HL-60 (cell line): ENCODE measurements at regions not wholly inside any gene's neighbourhood (a gene's known extent, or its start where the extent isn't known, plus 50 kb on each side); places are given as distances from the start of the nearest gene placed in this dataset.

Experiments used
- DNase-seq, 2 experiments: peaks; one replicate each; pipeline ENCODE4 v3.0.0-alpha.2; 2010 to 2020; ENCODE audit warnings: low read depth in 1 of 2, low spot score in 1 of 2
- H3K27ac ChIP-seq: fragments of 250-450 bp; sonication (Bioruptor Pico); replicated peaks from 2 replicates; pipeline ENCODE4 v1.5.1; 2020; ENCODE audit warnings: mild to moderate bottlenecking, moderate library complexity
- H3K27me3 ChIP-seq: fragments of 250-450 bp; sonication (Bioruptor Pico); 2 replicates; pipeline ENCODE4 v1.5.1; 2021; ENCODE audit warnings: mild to moderate bottlenecking, moderate library complexity; ENCODE audit not compliant: insufficient read depth, poor library complexity, severe bottlenecking
- H3K4me3 ChIP-seq: replicated peaks from 2 replicates; pipeline ENCODE4 v1.5.1; 2011; ENCODE audit warnings: mild to moderate bottlenecking, control low read depth, low read length; ENCODE audit not compliant: insufficient read depth
- GABPA ChIP-seq: IDR thresholded peaks from 2 replicates; pipeline ENCODE4 v1.6.1; 2012; ENCODE audit warnings: low read depth
- POLR2AphosphoS5 ChIP-seq: IDR thresholded peaks from 2 replicates; pipeline ENCODE4 v1.6.1; 2012; ENCODE audit warnings: low read depth
- SPI1 ChIP-seq: IDR thresholded peaks from 2 replicates; pipeline ENCODE4 v1.6.1; 2012; ENCODE audit warnings: low read depth, mild to moderate bottlenecking, borderline replicate concordance
- TF ChIP-seq, protein P1 (sequence below): IDR thresholded peaks from 2 replicates; pipeline ENCODE4 v1.6.1; 2012; ENCODE audit warnings: low read depth; ENCODE audit not compliant: insufficient replicate concordance
- TF ChIP-seq, protein P2 (sequence below): IDR thresholded peaks from one replicate; pipeline ENCODE4 v1.5.1; 2011; ENCODE audit warnings: low read length, control low read depth, inconsistent platforms; ENCODE audit not compliant: insufficient read depth

DNA sequence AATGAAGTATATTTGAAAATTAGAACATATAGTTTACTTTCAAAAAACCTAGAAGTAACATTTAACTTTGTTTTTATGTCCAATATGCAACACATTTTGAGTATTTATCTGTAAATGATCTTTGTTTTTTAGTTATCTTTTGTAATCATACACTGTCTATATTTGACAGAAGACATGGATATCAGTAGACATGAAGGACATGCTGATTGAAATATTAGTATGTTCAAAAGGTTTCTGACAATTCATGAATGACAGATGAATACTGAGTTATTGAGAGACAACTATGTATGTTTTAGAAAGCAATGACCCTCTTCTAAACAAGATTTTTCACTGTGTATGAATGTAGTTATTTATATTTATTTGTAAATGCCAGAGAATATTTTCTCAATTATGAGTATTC is 215.6 kb upstream of the TMEFF2 start:
- Histone ChIP-seq H3K27ac (no peak overlapping the region), H3K4me3 (no peak overlapping the region), H3K27me3 (no peaks in the 10 kb centered on the region)
- no peak for DNase-seq
- TF ChIP-seq, protein P1, sequence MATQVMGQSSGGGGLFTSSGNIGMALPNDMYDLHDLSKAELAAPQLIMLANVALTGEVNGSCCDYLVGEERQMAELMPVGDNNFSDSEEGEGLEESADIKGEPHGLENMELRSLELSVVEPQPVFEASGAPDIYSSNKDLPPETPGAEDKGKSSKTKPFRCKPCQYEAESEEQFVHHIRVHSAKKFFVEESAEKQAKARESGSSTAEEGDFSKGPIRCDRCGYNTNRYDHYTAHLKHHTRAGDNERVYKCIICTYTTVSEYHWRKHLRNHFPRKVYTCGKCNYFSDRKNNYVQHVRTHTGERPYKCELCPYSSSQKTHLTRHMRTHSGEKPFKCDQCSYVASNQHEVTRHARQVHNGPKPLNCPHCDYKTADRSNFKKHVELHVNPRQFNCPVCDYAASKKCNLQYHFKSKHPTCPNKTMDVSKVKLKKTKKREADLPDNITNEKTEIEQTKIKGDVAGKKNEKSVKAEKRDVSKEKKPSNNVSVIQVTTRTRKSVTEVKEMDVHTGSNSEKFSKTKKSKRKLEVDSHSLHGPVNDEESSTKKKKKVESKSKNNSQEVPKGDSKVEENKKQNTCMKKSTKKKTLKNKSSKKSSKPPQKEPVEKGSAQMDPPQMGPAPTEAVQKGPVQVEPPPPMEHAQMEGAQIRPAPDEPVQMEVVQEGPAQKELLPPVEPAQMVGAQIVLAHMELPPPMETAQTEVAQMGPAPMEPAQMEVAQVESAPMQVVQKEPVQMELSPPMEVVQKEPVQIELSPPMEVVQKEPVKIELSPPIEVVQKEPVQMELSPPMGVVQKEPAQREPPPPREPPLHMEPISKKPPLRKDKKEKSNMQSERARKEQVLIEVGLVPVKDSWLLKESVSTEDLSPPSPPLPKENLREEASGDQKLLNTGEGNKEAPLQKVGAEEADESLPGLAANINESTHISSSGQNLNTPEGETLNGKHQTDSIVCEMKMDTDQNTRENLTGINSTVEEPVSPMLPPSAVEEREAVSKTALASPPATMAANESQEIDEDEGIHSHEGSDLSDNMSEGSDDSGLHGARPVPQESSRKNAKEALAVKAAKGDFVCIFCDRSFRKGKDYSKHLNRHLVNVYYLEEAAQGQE: no peak
- TF ChIP-seq, protein P2, sequence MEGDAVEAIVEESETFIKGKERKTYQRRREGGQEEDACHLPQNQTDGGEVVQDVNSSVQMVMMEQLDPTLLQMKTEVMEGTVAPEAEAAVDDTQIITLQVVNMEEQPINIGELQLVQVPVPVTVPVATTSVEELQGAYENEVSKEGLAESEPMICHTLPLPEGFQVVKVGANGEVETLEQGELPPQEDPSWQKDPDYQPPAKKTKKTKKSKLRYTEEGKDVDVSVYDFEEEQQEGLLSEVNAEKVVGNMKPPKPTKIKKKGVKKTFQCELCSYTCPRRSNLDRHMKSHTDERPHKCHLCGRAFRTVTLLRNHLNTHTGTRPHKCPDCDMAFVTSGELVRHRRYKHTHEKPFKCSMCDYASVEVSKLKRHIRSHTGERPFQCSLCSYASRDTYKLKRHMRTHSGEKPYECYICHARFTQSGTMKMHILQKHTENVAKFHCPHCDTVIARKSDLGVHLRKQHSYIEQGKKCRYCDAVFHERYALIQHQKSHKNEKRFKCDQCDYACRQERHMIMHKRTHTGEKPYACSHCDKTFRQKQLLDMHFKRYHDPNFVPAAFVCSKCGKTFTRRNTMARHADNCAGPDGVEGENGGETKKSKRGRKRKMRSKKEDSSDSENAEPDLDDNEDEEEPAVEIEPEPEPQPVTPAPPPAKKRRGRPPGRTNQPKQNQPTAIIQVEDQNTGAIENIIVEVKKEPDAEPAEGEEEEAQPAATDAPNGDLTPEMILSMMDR: no peak
- no peak for TF ChIP-seq POLR2AphosphoS5
- no peak for TF ChIP-seq SPI1
- TF ChIP-seq GABPA: no peak

DNA sequence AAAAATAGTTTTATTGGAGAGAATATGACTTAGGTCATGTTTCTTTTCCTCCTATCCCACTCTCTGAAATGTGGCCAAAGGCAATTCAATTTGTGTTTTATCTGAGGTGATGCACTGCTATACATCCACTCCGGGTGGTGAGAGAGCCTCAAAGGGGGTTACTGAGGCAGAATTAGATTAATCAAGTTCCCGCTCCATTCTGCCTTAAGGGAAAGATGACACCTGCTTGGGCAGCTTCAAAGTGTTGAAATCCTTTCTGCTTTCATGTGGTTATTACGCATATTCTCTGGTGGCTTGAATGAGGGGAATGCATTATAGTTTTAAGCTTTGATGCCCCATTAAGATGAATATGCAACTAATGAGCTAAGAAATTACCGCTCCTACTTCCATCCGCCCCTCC is 213.0 kb upstream of the TMEFF2 start:
- Histone ChIP-seq H3K27ac (no peak overlapping the region), H3K27me3 (no peaks in the 10 kb centered on the region), H3K4me3 (no peak overlapping the region)
- TF ChIP-seq GABPA: no peak
- TF ChIP-seq SPI1: no peak
- TF ChIP-seq, protein P2: no peak
- TF ChIP-seq, protein P1: no peak
- no peak for TF ChIP-seq POLR2AphosphoS5
- no peak for DNase-seq

DNA sequence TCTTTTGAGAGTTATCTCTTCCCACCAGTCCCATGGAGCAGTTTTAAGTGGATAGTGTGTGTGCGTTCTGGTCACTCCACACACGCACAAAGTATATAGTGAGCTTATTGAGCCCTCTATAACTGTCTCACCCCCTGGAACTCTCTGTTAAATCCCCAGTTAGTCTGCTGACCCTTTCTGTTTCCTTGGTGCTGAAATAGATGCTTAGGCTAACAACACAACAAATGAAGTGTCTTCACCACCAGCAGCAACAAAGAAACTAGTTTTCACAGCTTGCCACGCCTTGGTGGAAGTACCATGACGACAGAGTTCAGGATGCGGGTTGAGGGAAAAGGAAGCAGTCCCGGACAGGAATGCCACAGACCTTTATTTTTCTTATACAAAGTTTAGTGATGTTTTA is 203.5 kb upstream of the TMEFF2 start:
- TF ChIP-seq GABPA (no peak), POLR2AphosphoS5 (no peak), SPI1 (no peak)
- TF ChIP-seq, protein P2: no peak
- TF ChIP-seq, protein P1: no peak
- DNase-seq: no peak
- Histone ChIP-seq H3K27ac (no peak overlapping the region), H3K4me3 (no peak overlapping the region), H3K27me3 (no peaks in the 10 kb centered on the region)
